Esophagus muscularis mucosa (tissue), 4 donors: ENCODE measurements at regions not wholly inside any gene's neighbourhood (a gene's known extent, or its start where the extent isn't known, plus 50 kb on each side); places are given as distances from the start of the nearest gene placed in this dataset.

Source experiments
- EP300 ChIP-seq: sonication (generic); formaldehyde crosslinking; IDR thresholded peaks from one replicate; pipeline ENCODE4 v1.6.1; 2017; ENCODE audit warnings: antibody characterized with exemption
- POLR2A ChIP-seq: fragments of 450-650 bp; IDR thresholded peaks from one replicate; pipeline ENCODE4 v1.6.1; 2017; ENCODE audit warnings: antibody characterized with exemption, moderate library complexity, mild to moderate bottlenecking, low read depth
- TF ChIP-seq, protein P1 (sequence below), 3 experiments: fragments of 200-600 bp in 2 of 3; fragments of 450-650 bp in 1 of 3; sonication (generic) in 2 of 3; IDR thresholded peaks; one replicate each; pipeline ENCODE4 v1.5.1; 2017 to 2019; ENCODE audit warnings: antibody characterized with exemption in 3 of 3, mild to moderate bottlenecking in 2 of 3, moderate library complexity in 1 of 3

DNA sequence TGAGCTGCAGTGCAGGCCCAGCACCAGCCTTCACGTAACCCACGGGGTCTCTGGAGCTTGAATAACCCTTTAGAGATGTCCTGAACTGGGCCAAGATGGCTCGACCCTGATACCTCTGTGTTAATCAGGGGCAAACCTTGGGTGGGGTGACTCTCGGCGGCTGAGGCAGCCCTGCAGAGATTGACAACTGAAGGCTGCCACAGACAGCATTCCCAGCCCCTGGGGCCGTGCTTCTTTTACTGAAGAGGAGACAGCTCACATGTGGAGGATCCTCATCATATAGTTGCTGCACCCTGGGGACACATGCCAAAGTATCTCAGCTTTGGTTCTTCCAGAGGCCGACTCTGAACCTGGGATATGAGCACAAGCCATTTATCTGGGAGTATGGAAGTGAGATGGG, 57.3 kb upstream of the PTGFRN start:
- TF ChIP-seq EP300, result no peak
- TF ChIP-seq, protein P1, sequence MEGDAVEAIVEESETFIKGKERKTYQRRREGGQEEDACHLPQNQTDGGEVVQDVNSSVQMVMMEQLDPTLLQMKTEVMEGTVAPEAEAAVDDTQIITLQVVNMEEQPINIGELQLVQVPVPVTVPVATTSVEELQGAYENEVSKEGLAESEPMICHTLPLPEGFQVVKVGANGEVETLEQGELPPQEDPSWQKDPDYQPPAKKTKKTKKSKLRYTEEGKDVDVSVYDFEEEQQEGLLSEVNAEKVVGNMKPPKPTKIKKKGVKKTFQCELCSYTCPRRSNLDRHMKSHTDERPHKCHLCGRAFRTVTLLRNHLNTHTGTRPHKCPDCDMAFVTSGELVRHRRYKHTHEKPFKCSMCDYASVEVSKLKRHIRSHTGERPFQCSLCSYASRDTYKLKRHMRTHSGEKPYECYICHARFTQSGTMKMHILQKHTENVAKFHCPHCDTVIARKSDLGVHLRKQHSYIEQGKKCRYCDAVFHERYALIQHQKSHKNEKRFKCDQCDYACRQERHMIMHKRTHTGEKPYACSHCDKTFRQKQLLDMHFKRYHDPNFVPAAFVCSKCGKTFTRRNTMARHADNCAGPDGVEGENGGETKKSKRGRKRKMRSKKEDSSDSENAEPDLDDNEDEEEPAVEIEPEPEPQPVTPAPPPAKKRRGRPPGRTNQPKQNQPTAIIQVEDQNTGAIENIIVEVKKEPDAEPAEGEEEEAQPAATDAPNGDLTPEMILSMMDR (IDR thresholded peaks at IDR 0.05), result no peak
- no peak for TF ChIP-seq POLR2A
